NCI-H187 (cell line): ENCODE measurements at regions not wholly inside any gene's neighbourhood (a gene's known extent, or its start where the extent isn't known, plus 50 kb on each side); places are given as distances from the start of the nearest gene placed in this dataset.

Experiments
- DNase-seq, 2 experiments: peaks; one replicate each; lab custom pipeline; 2025; lab: John Stamatoyannopoulos, UW

DNA sequence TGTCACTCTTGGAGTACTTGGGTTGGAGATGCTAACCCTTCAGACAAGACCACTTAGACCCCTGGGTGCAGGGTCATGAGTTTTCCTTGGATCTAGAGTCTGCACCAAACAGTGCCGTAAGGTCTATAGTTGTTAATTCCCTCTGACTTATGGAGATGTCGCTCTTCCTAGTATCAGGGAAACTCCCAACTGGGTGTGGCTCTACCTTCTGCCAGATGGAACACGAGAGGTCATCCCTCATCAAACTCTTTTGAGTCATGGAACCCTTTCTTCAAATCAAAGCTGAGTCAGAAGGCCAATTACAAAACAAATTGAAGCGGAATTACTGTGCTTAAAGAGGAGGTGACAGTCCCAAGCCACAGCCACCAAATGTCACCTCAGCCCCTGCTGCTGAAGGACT lies 514.9 kb upstream of the PROK2 start:
- no peak for DNase-seq

DNA sequence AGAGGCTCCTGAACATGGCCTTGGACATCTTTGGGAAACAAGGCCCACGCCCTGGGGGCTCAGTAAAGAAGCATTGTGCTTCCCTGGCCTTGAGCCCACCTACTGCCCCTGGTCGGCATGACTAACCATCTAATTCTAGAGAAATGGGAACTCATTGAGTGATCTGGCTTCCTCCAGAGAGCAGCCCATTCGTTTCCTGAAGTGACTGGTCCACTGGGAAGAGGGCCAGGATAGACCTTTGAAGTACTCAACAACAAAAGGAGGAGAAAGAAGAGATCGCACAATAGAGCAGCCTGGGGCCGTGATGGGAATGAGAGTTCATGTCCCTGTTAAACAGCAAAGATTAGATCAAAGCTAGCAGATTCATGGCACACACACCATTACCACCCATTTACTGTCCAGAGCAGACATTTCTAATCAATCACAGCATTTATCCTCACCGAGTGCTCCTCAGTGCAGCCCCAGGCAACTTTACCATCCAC lies 514.4 kb upstream of the PROK2 start:
- DNase-seq = no peak

DNA sequence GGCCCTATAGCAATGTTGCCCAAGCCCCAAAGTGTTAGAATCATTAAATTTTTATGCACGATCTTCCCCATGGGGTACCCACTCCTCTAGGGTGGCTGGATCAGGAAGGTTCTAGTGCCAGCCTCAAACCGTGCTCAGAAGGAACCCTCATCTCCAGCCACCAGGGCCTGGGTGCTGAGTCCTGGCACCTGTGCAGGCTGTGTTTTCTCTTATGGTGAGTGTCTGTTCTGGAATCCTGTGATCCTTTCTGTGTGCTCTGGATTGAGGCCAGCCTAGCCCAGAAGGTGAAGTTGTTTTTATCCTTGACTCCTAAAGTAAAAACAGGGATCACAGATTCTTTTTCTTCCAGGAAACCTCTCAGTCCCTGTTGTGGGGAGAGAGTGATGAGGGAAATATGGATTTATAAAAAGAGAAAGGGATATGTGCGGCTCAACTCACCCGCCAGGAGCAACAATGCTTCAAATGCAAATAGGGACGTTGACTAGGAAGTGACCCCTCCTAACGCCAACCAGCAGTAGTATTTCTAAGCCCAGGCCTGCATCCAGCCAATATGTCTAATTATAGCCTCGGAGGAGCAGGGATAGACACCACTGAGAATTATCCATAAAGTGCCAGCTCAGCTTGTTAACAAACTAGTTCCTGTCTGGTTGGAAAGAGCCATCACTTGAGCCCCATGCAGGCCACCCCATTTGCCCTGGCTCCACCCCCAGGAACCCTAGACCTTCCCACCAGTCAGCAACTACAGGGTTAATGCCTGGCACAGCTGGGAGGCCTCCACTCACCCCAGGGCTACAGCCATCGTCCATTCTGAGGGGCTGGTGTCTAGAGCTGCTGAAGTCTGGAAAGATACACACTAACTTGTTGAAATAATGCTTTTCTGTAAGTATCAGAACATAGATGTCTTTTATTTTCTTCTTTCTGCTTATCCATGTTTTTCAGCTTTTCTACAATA lies 513.5 kb upstream of the PROK2 start:
- no peak for DNase-seq

DNA sequence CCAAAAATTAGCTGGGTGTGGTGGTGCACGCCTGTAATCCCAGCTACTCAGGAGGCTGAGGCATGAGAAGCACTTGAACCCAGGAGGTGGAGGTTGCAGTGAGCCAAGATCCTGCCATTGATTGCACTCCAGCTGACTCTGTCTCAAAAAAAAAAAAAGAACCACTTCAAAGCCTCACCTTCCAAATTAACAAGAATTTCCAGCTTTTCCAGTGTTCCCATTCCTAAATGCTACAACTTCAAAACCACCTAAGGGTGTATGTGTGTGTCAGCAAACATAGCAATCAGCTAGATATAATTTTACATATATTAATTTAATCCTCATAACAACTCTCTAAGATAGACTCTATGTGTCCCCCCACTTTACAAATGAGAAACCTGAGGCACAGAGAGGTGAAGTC lies 512.5 kb upstream of the PROK2 start:
- no peak for DNase-seq

DNA sequence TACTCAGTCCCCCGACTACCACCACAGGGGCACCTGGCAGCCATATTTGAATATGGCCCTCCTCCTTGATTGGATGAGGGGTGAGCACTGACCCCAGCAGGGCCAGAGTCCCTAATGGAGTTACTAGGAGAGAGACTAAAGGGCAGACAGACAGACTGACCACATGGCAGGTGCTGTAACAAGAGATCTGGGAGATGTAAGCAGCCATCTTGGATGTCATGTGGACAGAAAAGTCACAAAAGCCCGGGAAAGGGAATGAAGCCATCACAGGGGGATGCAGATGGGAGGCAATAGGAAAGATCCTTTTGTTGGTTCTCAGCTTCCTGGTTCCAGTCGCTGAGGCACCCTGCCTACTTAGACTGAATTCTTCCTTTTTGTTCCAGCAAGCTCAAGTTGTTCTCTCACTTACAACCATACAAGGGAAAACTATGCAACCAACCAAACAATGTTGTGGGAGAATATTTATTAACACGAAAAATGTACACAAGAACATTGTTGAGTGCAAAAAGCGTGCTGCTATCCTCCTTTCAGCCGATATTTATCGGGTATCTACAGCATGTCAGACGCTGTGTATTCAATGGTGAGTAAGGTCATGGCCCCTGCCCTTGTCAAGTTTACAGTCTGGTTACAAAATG lies 511.6 kb upstream of the PROK2 start:
- no peak for DNase-seq

DNA sequence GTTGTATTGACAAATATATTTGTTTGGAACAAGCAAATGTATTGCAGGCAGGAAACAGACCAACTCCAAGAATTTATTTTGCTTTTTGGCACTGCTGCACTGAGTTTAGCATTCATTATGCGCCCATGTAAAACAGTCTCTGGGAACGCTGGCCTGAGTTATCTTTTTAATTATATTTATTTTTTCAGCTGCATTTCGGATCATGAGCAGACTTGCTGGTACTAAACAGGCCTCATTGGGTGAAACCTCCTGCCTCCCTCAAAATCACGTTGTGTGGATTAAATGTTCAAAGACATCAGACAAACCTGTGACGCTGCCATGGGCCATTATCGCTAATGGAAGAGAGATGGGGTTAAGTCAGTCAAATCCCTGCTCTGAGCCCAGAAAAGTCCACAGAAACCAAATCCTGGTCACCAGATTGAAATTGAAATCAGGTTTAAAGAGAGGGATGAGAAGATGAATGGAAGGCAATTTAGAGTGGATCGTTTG lies 511.1 kb upstream of the PROK2 start:
- DNase-seq = no peak

DNA sequence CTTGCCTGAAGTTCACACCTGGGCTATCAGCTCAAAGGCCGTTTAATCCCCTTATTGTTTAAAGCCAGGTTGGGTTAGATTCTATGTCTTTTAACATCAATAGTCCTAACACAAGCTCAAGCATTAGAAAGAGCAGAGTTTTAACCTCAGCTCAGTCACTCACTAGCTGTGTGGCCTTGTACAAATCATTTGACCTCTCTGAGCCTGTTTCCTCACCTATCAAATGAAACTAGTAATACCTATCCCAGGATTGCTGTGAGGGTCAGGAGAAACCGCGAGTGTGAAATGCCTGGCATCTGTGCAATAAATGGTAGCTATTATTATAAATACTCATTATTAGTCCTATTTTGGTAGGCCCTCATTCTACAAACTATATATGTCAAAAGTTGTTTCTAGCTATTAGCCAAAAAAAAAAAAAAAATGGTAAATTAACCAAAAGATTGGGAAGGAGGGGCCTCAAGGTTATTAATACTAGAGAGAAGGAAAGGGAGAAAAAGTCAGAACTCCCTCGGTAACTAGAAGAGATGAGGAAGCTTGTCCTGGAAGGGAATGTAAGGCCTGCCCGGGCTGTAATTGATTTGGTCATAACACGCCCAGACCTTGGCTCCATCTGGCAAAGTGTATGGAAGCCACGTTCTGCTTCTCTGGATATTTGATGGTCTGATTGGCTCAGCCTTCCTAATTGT lies 510.5 kb upstream of the PROK2 start:
- no peak for DNase-seq

DNA sequence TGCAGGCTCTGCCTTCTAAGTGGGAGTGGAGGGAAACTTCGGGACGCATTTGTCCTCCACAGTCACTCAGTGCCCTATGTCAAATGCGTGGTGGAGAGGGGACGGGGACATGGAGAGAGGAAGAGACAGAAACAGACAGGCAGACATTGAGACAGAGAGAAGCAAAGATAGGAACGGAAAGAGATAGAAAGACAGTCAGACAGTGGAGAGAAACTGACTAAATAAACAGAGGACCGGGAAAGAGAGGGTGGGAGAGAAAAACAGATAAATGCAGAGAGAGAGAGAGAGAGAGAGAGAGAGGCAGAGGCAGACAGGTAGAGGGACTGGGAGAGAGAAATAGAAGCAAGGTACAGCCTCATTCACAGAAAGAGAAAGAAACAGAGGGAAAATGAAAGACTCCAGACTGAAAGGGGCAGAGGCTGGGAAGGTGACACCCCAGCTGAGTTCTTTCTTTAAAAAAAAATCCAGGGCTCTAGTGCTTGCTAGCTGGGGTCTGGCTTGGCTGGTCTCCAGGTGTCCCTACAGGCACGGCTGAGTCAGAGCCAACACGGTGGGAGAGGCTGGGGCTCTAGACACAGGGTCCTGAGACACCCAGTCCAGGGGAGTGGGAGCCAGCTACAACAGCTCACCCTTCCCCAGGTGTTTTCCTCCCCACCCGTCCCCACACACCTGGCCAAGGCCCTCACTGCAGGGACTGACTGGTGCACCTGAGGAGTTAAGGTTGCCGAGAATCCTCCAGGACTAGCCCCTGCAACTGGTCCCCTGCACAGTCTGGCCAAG lies 506.1 kb upstream of the PROK2 start:
- DNase-seq = no peak

DNA sequence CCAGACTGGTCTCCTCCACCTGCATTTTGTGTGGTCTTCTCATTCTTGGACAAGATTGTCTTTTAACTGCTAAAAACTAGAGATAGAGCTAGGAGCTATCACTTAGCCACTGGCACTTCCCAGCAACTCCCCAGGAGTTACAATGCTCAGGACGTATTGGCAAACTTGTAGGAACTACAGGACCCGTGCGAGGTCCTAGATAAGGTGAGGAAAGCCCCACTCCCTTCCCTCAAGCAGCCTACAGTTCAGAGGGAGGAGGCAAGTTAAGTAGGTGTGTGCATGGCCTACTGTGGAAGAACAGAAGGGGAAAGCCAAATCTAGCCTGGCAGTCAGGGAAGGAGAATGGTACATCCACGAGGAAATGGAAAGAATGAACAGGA lies 504.7 kb upstream of the PROK2 start:
- DNase-seq = no peak

DNA sequence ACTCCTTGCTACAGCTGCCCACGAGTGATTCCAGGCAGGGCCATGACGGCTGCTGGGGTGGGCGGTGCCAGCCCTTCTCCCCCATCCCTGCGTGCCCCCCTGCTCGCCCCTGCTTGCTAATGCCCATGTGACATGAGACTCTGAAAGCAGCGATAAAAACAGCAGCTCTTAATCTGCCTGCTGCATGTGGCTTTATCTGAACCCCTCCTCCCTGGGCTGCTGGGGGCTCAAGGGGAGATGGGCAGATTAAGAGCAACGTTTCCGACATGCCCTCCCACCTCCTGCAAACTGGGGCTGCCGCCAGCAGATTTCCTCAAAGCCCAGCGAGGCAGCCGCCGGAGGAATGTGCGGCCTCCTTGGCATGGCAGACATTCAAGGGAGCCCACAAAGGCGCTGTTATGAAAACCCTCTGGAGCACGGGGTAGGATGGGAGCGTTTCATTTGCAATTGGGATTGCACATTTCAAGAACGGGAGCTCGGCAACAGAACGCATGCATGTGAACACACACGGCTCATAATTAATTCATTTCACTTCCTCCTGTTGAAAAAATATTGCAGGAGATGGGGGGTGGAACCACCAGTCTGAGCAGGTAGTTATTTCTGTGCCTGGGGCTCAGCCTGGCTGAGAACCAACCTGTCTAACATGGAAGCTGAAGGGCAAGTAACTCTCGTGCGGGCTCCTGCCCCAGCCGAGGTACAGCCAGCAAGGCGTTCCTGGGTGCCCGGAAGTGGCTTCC lies 504.2 kb upstream of the PROK2 start:
- DNase-seq = no peak

DNA sequence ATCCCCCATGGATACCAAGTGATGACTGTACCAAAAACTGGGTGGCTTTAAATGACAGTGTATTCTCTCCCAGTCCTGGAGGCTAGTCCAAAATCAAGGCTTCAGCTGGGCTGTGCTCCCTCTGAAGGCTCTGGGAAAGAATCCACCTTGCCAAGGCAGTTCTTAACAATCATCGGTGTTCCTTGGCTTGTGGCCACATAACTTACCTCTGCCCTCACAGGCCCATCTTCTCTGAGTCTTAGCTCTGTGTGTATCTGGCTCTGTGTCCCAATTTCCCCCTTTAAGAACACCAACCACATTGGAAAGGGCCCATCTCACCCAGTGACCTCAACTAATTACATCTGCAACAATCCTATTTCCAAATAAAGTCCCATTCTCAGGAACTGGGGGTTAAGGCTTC lies 503.0 kb upstream of the PROK2 start:
- no peak for DNase-seq

DNA sequence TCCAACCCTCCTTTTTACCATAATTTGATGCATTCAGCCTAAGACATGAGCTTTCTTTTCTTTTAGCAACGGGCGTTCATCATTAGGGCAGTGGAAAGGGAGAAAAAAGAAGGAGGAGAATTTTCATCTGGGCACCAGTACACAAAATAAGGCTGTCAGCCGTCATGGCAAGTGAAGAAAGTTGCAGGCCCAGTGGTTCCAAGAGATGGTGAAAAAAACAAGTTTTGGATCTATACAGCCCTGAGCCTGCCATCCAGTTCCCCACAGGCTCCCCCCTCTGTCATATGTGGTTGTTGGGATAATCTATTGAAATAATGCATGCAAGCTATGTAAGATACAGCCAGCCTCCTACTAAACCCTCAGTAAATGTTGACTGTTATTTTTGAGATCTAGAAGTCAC lies 500.6 kb upstream of the PROK2 start:
- DNase-seq = no peak

DNA sequence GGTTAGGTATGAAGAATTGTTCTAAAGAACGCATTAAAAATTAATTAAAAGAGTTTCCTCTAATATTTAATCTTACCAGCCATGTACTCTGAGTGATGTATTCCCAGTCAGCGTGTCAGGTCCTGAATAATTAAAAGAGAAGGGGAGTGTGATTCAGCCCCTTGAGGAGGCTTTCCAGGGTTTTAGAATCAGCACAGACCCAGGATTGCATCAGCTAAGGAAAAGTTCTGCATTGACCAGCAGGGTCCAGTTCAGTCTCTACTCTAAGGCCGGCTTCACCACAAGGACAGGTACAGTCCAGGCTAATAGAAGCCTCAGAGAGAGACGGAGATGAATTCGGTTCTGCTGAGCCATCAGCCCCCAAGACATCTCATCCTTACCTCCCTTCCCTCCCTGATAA lies 499.5 kb upstream of the PROK2 start:
- DNase-seq = no peak

DNA sequence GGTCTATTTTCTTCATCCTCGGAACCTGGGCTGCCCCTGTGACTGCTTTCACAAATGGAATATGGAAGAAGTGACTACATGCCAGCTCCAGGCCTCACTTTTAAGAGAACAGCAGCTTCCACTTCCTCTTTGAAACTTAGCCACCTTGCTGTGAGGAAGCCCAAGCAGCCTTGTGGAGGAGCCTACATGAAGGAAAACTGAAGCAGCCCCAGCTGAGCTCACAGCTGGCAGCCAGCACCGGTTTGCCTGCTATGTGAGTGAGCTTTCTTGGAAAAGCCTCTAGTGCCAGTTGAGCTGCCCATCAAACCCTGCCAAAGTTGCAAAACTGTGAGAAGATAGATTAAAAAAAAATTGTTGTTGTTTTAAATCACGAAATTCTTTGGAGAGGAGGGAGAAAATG lies 498.0 kb upstream of the PROK2 start:
- no peak for DNase-seq

DNA sequence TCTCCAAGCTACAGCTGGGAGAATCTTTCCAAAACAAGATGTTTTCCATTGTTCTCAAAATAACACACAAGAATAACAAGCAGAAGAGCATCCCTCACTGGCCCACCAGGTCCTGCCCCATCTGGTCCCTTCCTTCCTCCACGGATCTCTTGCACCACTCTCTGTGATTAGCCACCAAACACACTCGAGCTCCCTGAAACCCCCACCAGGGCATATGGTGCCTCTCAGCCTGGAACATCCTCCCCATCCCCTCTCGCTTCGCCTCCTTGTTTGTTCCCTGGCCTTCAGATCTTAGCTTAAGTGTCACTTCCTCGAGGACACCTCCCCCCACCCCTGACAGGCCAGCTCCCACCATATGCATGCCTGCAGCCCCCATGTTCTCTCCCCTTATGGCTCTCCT lies 496.6 kb upstream of the PROK2 start:
- no peak for DNase-seq

DNA sequence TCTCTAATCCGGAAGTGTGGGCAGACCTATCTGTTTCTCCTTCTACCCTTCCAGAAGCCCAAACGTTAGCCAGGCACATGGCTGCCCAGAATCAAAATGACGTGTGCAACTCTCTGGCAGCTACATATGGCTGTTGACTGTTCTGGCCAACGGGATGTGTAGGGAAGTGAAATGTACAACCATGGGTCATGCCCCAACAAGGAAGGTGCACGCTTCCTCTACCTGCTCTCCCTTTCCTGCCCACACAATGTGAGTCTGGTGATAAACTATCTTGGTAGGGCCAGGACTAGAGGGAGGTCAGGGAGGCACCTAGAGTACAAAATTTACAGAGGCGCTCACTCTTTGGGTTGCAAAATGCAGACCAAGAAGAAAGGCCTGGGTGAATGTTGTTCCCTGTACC lies 495.9 kb upstream of the PROK2 start:
- DNase-seq = no peak

DNA sequence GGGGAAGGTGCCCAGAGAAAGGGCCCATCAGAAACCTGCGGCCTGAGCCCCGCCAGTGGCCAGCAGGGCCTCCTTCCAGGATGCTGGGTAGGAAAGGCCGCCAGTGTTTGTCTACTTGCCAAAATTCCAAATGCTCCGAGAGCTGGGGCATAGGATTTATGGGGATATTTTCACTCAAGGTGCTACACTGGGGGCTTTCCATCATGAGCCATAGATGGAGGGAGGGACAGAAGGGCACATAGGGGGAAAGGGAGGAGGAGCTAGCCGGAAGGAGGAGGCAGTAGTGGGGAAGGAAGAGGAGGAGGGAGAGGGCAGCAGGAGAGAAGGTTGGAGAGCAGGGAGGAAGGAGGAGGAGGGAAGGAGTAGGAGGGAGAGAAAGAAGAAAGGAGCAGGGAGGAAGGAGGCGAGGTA lies 494.7 kb upstream of the PROK2 start:
- DNase-seq = no peak

DNA sequence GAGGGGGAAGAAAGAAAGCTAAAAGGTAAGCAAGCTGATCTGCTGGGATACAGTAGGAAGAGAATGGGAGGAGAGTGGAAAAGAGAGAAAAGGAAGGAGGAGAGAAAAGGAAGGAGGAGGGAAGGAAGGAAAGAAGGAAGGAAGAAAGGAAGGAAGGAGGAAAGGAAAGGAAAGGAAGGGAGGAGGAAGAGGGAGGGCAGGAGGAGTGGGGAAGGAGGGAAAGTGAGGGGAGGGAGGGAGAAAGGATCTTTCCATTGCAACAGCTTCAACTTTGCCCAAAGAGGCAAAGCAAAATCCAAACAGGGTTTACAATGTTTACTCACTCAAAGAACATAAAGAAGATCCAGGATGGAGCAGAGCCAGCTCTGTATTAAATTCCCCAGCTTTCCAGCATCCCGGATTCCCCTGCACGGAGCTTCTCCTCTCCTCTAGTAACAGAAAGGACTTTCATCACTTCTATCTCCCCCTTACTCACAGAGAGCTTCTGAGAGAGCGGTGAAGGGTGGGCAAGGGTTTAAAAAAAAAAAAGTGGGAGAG lies 494.2 kb upstream of the PROK2 start:
- no peak for DNase-seq

DNA sequence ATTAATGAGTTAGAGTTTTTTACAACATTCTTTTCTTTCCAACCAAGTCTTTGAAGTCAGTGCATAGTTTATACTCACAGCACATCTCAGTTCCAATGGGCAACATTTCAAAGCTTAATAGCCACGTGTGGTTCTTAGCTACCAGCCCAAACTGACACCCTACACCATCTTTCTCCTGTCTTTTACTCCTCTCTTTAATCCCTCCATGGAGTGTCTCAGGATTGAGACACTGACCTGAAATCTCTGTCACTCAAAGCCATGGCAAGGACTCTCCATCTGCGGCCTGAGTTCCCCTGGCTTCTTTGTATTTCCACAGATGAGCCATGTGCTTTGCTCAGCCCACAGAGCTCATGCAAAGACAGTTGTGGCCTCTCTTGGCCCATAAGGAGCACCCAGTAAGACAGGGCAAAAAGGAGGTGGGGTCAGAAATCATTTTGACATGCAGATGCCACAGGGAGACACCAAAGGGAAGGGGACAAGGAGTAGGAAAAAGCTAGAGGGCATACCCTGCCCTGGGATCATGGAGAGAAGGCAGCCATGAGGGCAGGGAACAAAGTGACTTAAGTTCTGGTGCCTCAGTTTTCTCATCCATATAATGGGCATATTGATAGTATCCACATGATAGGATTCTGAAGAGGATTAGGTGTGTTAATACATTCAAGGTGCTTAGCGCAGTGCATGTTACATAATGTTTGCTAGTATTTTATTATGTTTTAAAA lies 493.6 kb upstream of the PROK2 start:
- DNase-seq = no peak

DNA sequence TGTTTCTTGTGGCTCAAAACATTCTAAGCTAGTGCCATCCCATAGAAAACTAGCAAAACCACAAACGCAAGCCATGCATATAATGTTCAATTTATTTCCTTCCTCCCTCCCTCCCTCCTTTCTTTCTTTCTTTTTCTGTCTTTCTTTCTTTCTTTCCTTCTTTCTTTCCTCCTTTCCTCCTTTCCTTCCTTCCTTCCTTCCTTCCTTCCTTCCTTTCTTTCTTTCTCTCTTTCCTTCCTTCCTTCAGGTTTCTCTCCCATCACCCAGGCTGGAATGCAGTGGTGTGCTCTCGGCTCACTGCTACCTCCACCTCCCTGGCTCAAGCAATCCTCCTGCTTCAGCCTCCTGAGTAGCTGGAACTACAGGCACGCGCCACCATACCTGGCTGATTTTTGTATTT lies 492.8 kb upstream of the PROK2 start:
- no peak for DNase-seq
